Upper lobe of left lung (tissue), 4 donors: ENCODE measurements at regions not wholly inside any gene's neighbourhood (a gene's known extent, or its start where the extent isn't known, plus 50 kb on each side); places are given as distances from the start of the nearest gene placed in this dataset.

Source experiments
- CTCF ChIP-seq, 6 experiments: fragments of 450-650 bp in 4 of 6; fragments of 200-600 bp in 2 of 6; sonication (generic) in 2 of 6; IDR thresholded peaks; one replicate each; pipeline ENCODE4 v1.5.1; 2016 to 2019; ENCODE audit warnings: antibody characterized with exemption in 6 of 6
- EP300 ChIP-seq, 4 donors: sonication (generic); formaldehyde crosslinking; IDR thresholded peaks; one replicate each; pipeline ENCODE4 v1.5.1; 2017; ENCODE audit warnings: antibody characterized with exemption in 4 of 4, control low read depth in 2 of 4
- POLR2A ChIP-seq, 4 donors: fragments of 450-650 bp; IDR thresholded peaks; one replicate each; pipeline ENCODE4 v1.5.1; 2016 to 2017; ENCODE audit warnings: antibody characterized with exemption in 4 of 4, mild to moderate bottlenecking in 2 of 4
- POLR2AphosphoS5 ChIP-seq, 2 donors: sonication (generic); formaldehyde crosslinking; IDR thresholded peaks; one replicate each; pipeline ENCODE4 v1.5.1; 2017; ENCODE audit warnings: antibody characterized with exemption in 2 of 2

- TF ChIP-seq CTCF (IDR thresholded peaks at IDR 0.05) (no peak), POLR2A (IDR thresholded peaks at IDR 0.05) (no peak), POLR2AphosphoS5 (IDR thresholded peaks at IDR 0.05) (no peak), EP300 (IDR thresholded peaks at IDR 0.05) (no peak)
Measured at GRCh38 chr11:87726506-87726905, 448.7 kb downstream of the RAB38 start.
